Thymus (tissue), 11 donors: ENCODE measurements at regions not wholly inside any gene's neighbourhood (a gene's known extent, or its start where the extent isn't known, plus 50 kb on each side); places are given as distances from the start of the nearest gene placed in this dataset.

ENCODE experiments used
- DNase-seq, 9 donors: peaks; one replicate each; pipeline ENCODE4 v3.0.0-alpha.2; 2013; ENCODE audit warnings: low spot score in 9 of 9, low read depth in 6 of 9, missing footprints in 1 of 9
- H3K27ac ChIP-seq, 2 donors: one replicate each; pipeline ENCODE4 v1.5.1; 2013; ENCODE audit warnings: control low read depth in 1 of 2, low read depth in 1 of 2, low read length in 1 of 2, mild to moderate bottlenecking in 1 of 2, moderate library complexity in 1 of 2
- H3K27me3 ChIP-seq, 2 donors: one replicate each; pipeline ENCODE4 v1.5.1; 2013; ENCODE audit warnings: low read length in 1 of 2; ENCODE audit not compliant: control insufficient read depth in 2 of 2, insufficient read depth in 1 of 2
- H3K36me3 ChIP-seq, 2 donors: one replicate each; pipeline ENCODE4 v1.5.1; 2013; ENCODE audit warnings: low read length in 1 of 2, mild to moderate bottlenecking in 1 of 2, moderate library complexity in 1 of 2; ENCODE audit not compliant: control insufficient read depth in 2 of 2, insufficient read depth in 2 of 2
- H3K4me1 ChIP-seq, 2 donors: one replicate each; pipeline ENCODE4 v1.5.1; 2013; ENCODE audit warnings: low read length in 2 of 2; ENCODE audit not compliant: control insufficient read depth in 2 of 2, insufficient read depth in 2 of 2
- H3K4me3 ChIP-seq, 2 donors: one replicate each; pipeline ENCODE4 v1.5.1; 2013; ENCODE audit warnings: low read length in 2 of 2, control low read depth in 1 of 2, mild to moderate bottlenecking in 1 of 2
- H3K9me3 ChIP-seq, 2 donors: one replicate each; pipeline ENCODE4 v1.5.1; 2013; ENCODE audit warnings: low read length in 1 of 2, mild to moderate bottlenecking in 1 of 2; ENCODE audit not compliant: control insufficient read depth in 2 of 2, insufficient read depth in 1 of 2
- WGBS: extraction: QIAGEN DNeasy Blood & Tissue Kit; methylation state at CpG from one replicate; pipeline ENCODE4 v1.1.7; 2013; 5-methylcytosine and 5-hydroxymethylcytosine counted together
- donor health status: healthy.

GRCh38 chr9:82722561-82722960, 340.4 kb downstream of the RASEF start:
- 95% methylated on average over 2 of the region's 2 CpGs for WGBS
- no peak for DNase-seq
- Histone ChIP-seq H3K36me3 (no peaks in the 10 kb centered on the region), H3K4me3 (no peak overlapping the region), H3K27ac (no peak overlapping the region), H3K27me3 (no peaks in the 10 kb centered on the region), H3K9me3 (no peaks in the 10 kb centered on the region), H3K4me1 (no peaks in the 10 kb centered on the region)

GRCh38 chr9:82726424-82727276, 336.3 kb downstream of the RASEF start:
- H3K27ac ChIP-seq = no peak overlapping the region
- H3K4me3 ChIP-seq = no peak overlapping the region
- WGBS = 61% methylated on average over 6 of the region's 6 CpGs
- H3K36me3 ChIP-seq = no peaks in the 10 kb centered on the region
- DNase-seq = no peak
- H3K27me3 ChIP-seq = no peaks in the 10 kb centered on the region
- H3K4me1 ChIP-seq = no peaks in the 10 kb centered on the region
- H3K9me3 ChIP-seq = no peaks in the 10 kb centered on the region

GRCh38 chr9:82729141-82729540, 333.8 kb downstream of the RASEF start:
- 96% methylated on average over 6 of the region's 6 CpGs for WGBS
- H3K27ac ChIP-seq = no peak overlapping the region
- H3K36me3 ChIP-seq = no peaks in the 10 kb centered on the region
- H3K4me1 ChIP-seq = no peaks in the 10 kb centered on the region
- no peaks in the 10 kb centered on the region for H3K27me3 ChIP-seq
- H3K4me3 ChIP-seq = no peak overlapping the region
- no peak for DNase-seq
- no peaks in the 10 kb centered on the region for H3K9me3 ChIP-seq

GRCh38 chr9:82729991-82730589, 332.9 kb downstream of the RASEF start:
- H3K36me3 ChIP-seq = no peaks in the 10 kb centered on the region
- H3K4me1 ChIP-seq = no peaks in the 10 kb centered on the region
- DNase-seq = no peak
- H3K27ac ChIP-seq = no peak overlapping the region
- no peaks in the 10 kb centered on the region for H3K27me3 ChIP-seq
- H3K9me3 ChIP-seq = no peaks in the 10 kb centered on the region
- WGBS = 93% methylated on average over 1 of the region's 1 CpG
- H3K4me3 ChIP-seq = no peak overlapping the region

- Histone ChIP-seq H3K36me3 (no peaks in the 10 kb centered on the region), H3K27ac (no peak overlapping the region), H3K9me3 (no peaks in the 10 kb centered on the region), H3K4me3 (no peak overlapping the region), H3K4me1 (no peaks in the 10 kb centered on the region), H3K27me3 (no peaks in the 10 kb centered on the region)
- DNase-seq = no peak
- 79% methylated on average over 3 of the region's 3 CpGs for WGBS
Observed at GRCh38 chr9:82732928-82733327, 330.0 kb downstream of the RASEF start.

GRCh38 chr9:82736126-82736525, 326.8 kb downstream of the RASEF start:
- 99% methylated on average over 4 of the region's 4 CpGs for WGBS
- H3K36me3 ChIP-seq = no peaks in the 10 kb centered on the region
- no peak for DNase-seq
- no peak overlapping the region for H3K4me3 ChIP-seq
- H3K9me3 ChIP-seq = no peaks in the 10 kb centered on the region
- no peaks in the 10 kb centered on the region for H3K4me1 ChIP-seq
- H3K27me3 ChIP-seq = no peaks in the 10 kb centered on the region
- no peak overlapping the region for H3K27ac ChIP-seq

- Histone ChIP-seq H3K36me3 (no peaks in the 10 kb centered on the region), H3K4me3 (no peak overlapping the region), H3K27me3 (no peaks in the 10 kb centered on the region), H3K4me1 (no peaks in the 10 kb centered on the region), H3K9me3 (no peaks in the 10 kb centered on the region), H3K27ac (no peak overlapping the region)
- 95% methylated on average over 2 of the region's 2 CpGs for WGBS
- no peak for DNase-seq
Observed at GRCh38 chr9:82736701-82737100, 326.2 kb downstream of the RASEF start.

GRCh38 chr9:82745919-82746318, 317.0 kb downstream of the RASEF start:
- H3K27me3 ChIP-seq = no peaks in the 10 kb centered on the region
- WGBS = 93% methylated on average over 2 of the region's 2 CpGs

DNA sequence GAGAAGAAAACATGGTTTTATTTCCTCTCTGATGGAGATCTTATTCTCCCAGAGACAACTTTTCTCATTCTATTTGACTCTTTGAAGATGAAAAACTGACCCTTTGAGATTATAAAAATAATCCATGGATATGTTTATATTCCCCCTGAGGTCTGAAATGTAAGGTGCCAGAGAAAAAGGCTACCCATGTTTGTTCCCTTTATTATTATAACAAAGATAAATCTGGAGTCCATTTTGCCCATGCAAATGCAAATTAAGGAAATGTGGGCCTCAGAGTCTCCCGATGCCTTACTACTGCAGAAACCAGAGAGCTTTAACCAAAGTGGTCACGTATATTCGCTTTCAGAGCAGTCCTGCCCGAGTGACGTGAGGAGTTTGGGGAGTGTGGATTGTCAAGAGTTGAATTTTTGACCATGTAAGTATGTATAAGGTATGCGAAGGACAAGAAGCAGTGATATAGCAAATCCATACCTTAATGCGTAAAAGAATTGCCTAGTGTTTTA, 312.5 kb downstream of the RASEF start:
- no peaks in the 10 kb centered on the region for H3K4me1 ChIP-seq
- no peak for DNase-seq
- no peaks in the 10 kb centered on the region for H3K36me3 ChIP-seq
- H3K27me3 ChIP-seq = no peaks in the 10 kb centered on the region
- H3K4me3 ChIP-seq = no peak overlapping the region
- H3K9me3 ChIP-seq = no peaks in the 10 kb centered on the region
- H3K27ac ChIP-seq = no peak overlapping the region
- WGBS = 95% methylated on average over 7 of the region's 7 CpGs

More at GRCh38 chr9:82745919-82746318, 317.0 kb downstream of the RASEF start:
- H3K27ac ChIP-seq = no peak overlapping the region
- H3K9me3 ChIP-seq = no peaks in the 10 kb centered on the region
- DNase-seq = no peak
- no peak overlapping the region for H3K4me3 ChIP-seq
- H3K36me3 ChIP-seq = no peaks in the 10 kb centered on the region
- H3K4me1 ChIP-seq = no peaks in the 10 kb centered on the region
